HG03432 (cell line): ENCODE measurements at regions not wholly inside any gene's neighbourhood (a gene's known extent, or its start where the extent isn't known, plus 50 kb on each side); places are given as distances from the start of the nearest gene placed in this dataset.
A peak's percentile ranks its signal among the peaks of the same experiment; 100 is the strongest.

Source experiments
- ATAC-seq: cut with Tn5 transposase; IDR thresholded peaks from one replicate; pipeline ENCODE4 v1.9.1; 2021; ENCODE audit warnings: mild to moderate bottlenecking, moderate library complexity; ENCODE audit not compliant: unreplicated experiment

GRCh38 chr2:76584474-76584873 is 873.8 kb upstream of the GCFC2 start:
- ATAC-seq, result peak; percentile 60

- no peak for ATAC-seq
These were observed 869.2 kb upstream of the GCFC2 start for GRCh38 chr2:76579911-76580310.

GRCh38 chr2:76572981-76573380 is 862.3 kb upstream of the GCFC2 start:
- ATAC-seq, result no peak

- no peak for ATAC-seq
These were observed 859.1 kb upstream of the GCFC2 start for GRCh38 chr2:76569819-76570218.

GRCh38 chr2:76567478-76567877 is 856.8 kb upstream of the GCFC2 start:
- no peak for ATAC-seq

GRCh38 chr2:76564734-76565133 is 854.0 kb upstream of the GCFC2 start:
- ATAC-seq, result no peak

GRCh38 chr2:76563730-76564129 is 853.0 kb upstream of the GCFC2 start:
- ATAC-seq, result no peak

- no peak for ATAC-seq
These were observed 847.4 kb upstream of the GCFC2 start for GRCh38 chr2:76558157-76558556.

- ATAC-seq, result no peak
These were observed 845.3 kb upstream of the GCFC2 start for GRCh38 chr2:76556018-76556417.

GRCh38 chr2:76546207-76546606 is 835.5 kb upstream of the GCFC2 start:
- ATAC-seq, result no peak

- ATAC-seq, result no peak
These were observed 834.2 kb upstream of the GCFC2 start for GRCh38 chr2:76544901-76545300.

GRCh38 chr2:76517574-76517909 is 806.8 kb upstream of the GCFC2 start:
- no peak for ATAC-seq

GRCh38 chr2:76516861-76517573 is 806.3 kb upstream of the GCFC2 start:
- ATAC-seq, result no peak

- ATAC-seq, result no peak
These were observed 801.6 kb upstream of the GCFC2 start for GRCh38 chr2:76512201-76512820.

GRCh38 chr2:76506538-76506937 is 795.8 kb upstream of the GCFC2 start:
- ATAC-seq, result no peak

- ATAC-seq, result no peak
These were observed 790.9 kb upstream of the GCFC2 start for GRCh38 chr2:76501641-76502040.

- ATAC-seq, result no peak
These were observed 787.6 kb upstream of the GCFC2 start for GRCh38 chr2:76498360-76498759.

- no peak for ATAC-seq
These were observed 780.8 kb upstream of the GCFC2 start for GRCh38 chr2:76491503-76491902.

GRCh38 chr2:76478266-76479035 is 767.7 kb upstream of the GCFC2 start:
- no peak for ATAC-seq

GRCh38 chr2:76472946-76473345 is 762.2 kb upstream of the GCFC2 start:
- ATAC-seq, result no peak

- ATAC-seq, result no peak
These were observed 758.4 kb upstream of the GCFC2 start for GRCh38 chr2:76469066-76469465.

- ATAC-seq, result no peak
These were observed 756.6 kb upstream of the GCFC2 start for GRCh38 chr2:76467326-76467725.
